Chondrocyte (in vitro differentiated cells): ENCODE measurements at regions not wholly inside any gene's neighbourhood (a gene's known extent, or its start where the extent isn't known, plus 50 kb on each side); places are given as distances from the start of the nearest gene placed in this dataset.

Experiments used
- DNase-seq: peaks from one replicate; pipeline ENCODE4 v3.0.0; 2021; ENCODE audit warnings: mixed read lengths, low spot score
- H3K27ac Mint-ChIP-seq: one replicate; pipeline ENCODE4 v1.8.0; 2021; ENCODE audit warnings: mild to moderate bottlenecking, moderate library complexity, mixed read lengths; ENCODE audit not compliant: unreplicated experiment
- H3K27me3 Mint-ChIP-seq: 2 replicates; pipeline ENCODE4 v1.8.0; 2021; ENCODE audit warnings: low read depth, mixed read lengths
- H3K36me3 Mint-ChIP-seq: 2 replicates; pipeline ENCODE4 v1.8.0; 2021; ENCODE audit warnings: low read depth, mixed read lengths
- H3K4me1 Mint-ChIP-seq: 2 replicates; pipeline ENCODE4 v1.8.0; 2021; ENCODE audit warnings: low read depth, mild to moderate bottlenecking, mixed read lengths
- H3K4me3 Mint-ChIP-seq: one replicate; pipeline ENCODE4 v1.8.0; 2021; ENCODE audit warnings: mild to moderate bottlenecking, moderate library complexity, mixed read lengths; ENCODE audit not compliant: unreplicated experiment
- H3K9me3 Mint-ChIP-seq: 2 replicates; pipeline ENCODE4 v1.8.0; 2021; ENCODE audit warnings: low read depth, mixed read lengths
- TF ChIP-seq, protein P1 (sequence below): fragments of 200-600 bp; sonication (generic); IDR thresholded peaks from 2 replicates; pipeline ENCODE4 v1.5.0; 2021; ENCODE audit warnings: antibody characterized with exemption, mild to moderate bottlenecking, moderate library complexity

DNA sequence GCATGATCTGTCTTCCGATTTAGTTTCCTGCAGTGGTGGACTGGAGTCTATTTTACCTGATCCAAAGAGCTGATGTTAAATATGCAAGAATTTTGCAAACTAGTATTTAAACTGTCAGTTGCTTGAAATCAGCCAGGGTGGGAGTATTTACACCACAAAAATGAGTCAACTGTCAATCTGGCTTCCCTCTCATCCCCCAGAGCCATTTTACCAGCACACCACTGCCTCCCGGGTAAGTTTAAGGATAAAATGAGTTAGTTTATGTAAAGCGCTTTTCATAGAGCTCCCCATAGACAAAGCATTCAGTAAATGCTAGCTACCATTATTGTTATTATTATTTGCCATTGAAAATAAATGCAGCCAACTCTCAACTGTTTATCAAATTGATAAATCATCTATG lies 106.3 kb upstream of the FRMD6 start:
- no peak for DNase-seq
- Mint-ChIP-seq H3K27me3 (no peaks in the 10 kb centered on the region), H3K4me1 (peaks cover 60% of the 10 kb centered on the region), H3K36me3 (no peaks in the 10 kb centered on the region), H3K4me3 (no peak overlapping the region), H3K9me3 (no peaks in the 10 kb centered on the region), H3K27ac (peak overlapping the region; percentile 98)
- TF ChIP-seq, protein P1, sequence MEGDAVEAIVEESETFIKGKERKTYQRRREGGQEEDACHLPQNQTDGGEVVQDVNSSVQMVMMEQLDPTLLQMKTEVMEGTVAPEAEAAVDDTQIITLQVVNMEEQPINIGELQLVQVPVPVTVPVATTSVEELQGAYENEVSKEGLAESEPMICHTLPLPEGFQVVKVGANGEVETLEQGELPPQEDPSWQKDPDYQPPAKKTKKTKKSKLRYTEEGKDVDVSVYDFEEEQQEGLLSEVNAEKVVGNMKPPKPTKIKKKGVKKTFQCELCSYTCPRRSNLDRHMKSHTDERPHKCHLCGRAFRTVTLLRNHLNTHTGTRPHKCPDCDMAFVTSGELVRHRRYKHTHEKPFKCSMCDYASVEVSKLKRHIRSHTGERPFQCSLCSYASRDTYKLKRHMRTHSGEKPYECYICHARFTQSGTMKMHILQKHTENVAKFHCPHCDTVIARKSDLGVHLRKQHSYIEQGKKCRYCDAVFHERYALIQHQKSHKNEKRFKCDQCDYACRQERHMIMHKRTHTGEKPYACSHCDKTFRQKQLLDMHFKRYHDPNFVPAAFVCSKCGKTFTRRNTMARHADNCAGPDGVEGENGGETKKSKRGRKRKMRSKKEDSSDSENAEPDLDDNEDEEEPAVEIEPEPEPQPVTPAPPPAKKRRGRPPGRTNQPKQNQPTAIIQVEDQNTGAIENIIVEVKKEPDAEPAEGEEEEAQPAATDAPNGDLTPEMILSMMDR, result no peak

DNA sequence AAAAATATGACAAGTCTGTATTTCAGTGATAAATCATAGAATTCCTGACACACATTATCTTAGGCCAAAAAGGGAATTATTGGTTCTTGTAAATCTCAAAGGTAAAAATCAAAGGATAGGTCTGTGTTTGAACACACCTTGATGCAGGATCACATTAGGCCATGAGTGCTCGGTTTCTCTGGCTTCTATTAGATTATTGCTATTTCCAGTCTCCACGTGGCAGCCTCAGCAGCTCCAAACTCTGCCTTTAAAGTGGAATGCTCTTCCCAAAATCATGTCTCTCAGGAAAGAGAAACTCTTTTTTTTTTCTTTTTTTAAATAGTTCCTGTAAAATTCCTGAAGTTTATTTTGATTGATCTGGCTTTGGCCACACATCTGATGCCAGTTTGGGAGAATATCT lies 105.6 kb upstream of the FRMD6 start:
- Mint-ChIP-seq H3K27me3 (no peaks in the 10 kb centered on the region), H3K27ac (peak overlapping the region; percentile 98)
- DNase-seq, result no peak

DNA sequence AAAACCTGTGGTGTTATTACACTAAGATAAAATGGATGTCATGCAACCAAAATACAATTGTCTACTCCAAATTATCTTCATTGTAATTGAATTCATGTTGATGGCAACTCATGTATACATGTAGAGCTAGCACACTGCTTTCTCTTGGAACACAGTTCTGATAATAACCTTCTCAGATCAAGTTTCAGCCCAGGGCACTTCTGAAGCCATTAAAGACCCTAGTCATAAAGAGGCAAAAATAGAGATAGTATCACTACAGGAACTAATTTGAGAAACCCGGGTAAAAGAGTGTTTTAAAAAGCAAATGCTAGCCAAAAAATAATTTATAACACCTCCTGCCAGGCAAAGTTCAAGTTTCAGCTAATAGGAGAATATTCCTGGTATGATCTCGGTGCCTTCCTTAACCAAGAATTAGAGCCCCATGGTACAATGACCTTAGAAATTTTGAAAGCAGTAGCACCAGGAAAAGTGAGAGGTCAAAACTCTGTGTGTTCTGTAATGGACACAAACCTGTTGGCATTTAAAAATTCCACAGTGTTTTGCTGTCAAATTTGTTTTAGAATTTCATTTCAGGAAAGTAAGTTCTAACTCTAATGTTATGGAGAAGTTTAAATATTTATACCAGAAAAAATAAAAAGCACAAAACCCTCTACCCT lies 105.0 kb upstream of the FRMD6 start:
- peak overlapping the region; percentile 98 for H3K27ac Mint-ChIP-seq
- no peaks in the 10 kb centered on the region for H3K9me3 Mint-ChIP-seq

More for the DNA sequence above, 105.6 kb upstream of the FRMD6 start:
- Mint-ChIP-seq H3K9me3 (no peaks in the 10 kb centered on the region), H3K4me1 (peaks cover 61% of the 10 kb centered on the region), H3K36me3 (no peaks in the 10 kb centered on the region), H3K4me3 (no peak overlapping the region)
- TF ChIP-seq, protein P1, result no peak

DNA sequence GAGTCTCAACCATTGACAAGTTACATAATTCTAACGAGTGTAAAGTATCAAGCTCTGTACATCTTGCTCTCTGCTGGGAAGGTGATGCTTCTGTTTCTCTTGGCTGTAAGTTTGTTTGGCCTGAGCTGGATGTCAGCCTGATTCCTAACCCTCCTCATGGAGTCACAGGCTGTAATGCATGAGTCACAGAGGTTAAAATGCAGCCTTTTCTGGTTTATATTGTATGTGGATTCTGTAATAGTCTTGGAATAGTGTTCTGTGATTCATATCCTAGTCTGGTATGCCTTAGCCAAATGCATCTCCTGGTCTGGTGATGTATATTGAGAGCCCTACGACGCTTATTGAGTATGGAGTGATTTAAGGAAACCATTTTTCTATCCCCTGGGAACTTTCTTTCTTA lies 104.5 kb upstream of the FRMD6 start:
- Mint-ChIP-seq H3K27ac (peak overlapping the region; percentile 98), H3K27me3 (no peaks in the 10 kb centered on the region), H3K4me1 (peaks cover 56% of the 10 kb centered on the region), H3K9me3 (no peaks in the 10 kb centered on the region), H3K4me3 (peak overlapping the region; percentile 8), H3K36me3 (no peaks in the 10 kb centered on the region)
- DNase-seq, result no peak
- TF ChIP-seq, protein P1, result no peak

More for the DNA sequence above, 105.0 kb upstream of the FRMD6 start:
- no peak for DNase-seq
- Mint-ChIP-seq H3K4me3 (no peak overlapping the region), H3K4me1 (peaks cover 55% of the 10 kb centered on the region), H3K27me3 (no peaks in the 10 kb centered on the region), H3K36me3 (no peaks in the 10 kb centered on the region)
- TF ChIP-seq, protein P1, result no peak

DNA sequence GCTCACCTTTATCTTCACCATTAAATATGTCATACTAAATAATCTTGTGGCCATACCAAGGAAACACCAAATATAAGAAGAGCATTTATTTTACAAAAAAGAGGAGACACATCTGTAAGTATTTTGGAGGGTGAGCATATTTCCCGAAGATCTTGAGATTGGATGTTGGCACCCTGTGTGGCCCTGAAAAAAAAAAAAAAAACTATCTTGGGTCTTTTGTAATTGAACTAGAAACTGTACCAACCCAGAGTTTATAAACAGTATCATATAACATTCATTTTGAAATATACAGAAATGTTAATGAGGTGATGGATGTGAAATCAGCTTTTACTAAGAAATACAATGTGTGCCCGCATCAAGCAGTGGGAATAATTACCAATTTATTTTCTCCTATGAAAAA lies 104.0 kb upstream of the FRMD6 start:
- TF ChIP-seq, protein P1, result no peak
- peaks cover 61% of the 10 kb centered on the region for H3K4me1 Mint-ChIP-seq
- peak overlapping the region; percentile 8 for H3K4me3 Mint-ChIP-seq
- no peaks in the 10 kb centered on the region for H3K36me3 Mint-ChIP-seq
- no peaks in the 10 kb centered on the region for H3K27me3 Mint-ChIP-seq
- no peak for DNase-seq
- H3K9me3 Mint-ChIP-seq, result no peaks in the 10 kb centered on the region
- H3K27ac Mint-ChIP-seq, result peak overlapping the region; percentile 98
